SK-N-SH (cell line): ENCODE measurements at regions not wholly inside any gene's neighbourhood (a gene's known extent, or its start where the extent isn't known, plus 50 kb on each side); places are given as distances from the start of the nearest gene placed in this dataset.
"Not testable (repeated sequence)": the region's sequence is repeated elsewhere in the genome, so short reads cannot be mapped to it uniquely, and the experiment has no call there.

ENCODE experiments used
- CTCF ChIA-PET: fragments of 300-600, 350-600 bp; formaldehyde crosslinking; extraction: SDS; loops from one replicate; lab custom pipeline; 2021; lab: Yijun Ruan, JAX
- POLR2A ChIA-PET: fragments of 350-600 bp; sonication (Branson Sonifier 250); formaldehyde crosslinking; extraction: SDS; loops from one replicate; lab custom pipeline; 2020; ENCODE audit warnings: antibody characterized with exemption, inconsistent platforms; lab: Yijun Ruan, JAX
- DNase-seq: peaks from one replicate; pipeline ENCODE4 v3.0.0; 2012
- H2AFZ ChIP-seq: fragments of 200-600 bp; sonication (generic); 2 replicates; pipeline ENCODE4 v1.8.1; 2016; ENCODE audit warnings: antibody characterized with exemption, mild to moderate bottlenecking, low read depth
- H3F3A ChIP-seq: fragments of 200-600 bp; sonication (generic); replicated peaks from 2 replicates; pipeline ENCODE3; 2016; ENCODE audit warnings: antibody characterized with exemption, mild to moderate bottlenecking; ENCODE audit not compliant: insufficient read depth
- H3K27ac ChIP-seq, 2 experiments: fragments of 200-500 bp in 1 of 2; fragments of 200-600 bp in 1 of 2; sonication (Bioruptor generic) in 1 of 2; sonication (generic), shearing (Covaris generic) in 1 of 2; 2 replicates each; pipeline versions ENCODE4 v1.5.1 to v1.6.1; 2014 to 2016; ENCODE audit warnings: low read depth in 2 of 2, inconsistent platforms in 1 of 2, low read length in 1 of 2, mild to moderate bottlenecking in 1 of 2, mixed read lengths in 1 of 2
- H3K27me3 ChIP-seq: fragments of 200-600 bp; sonication (generic), shearing (Covaris generic); 2 replicates; pipeline ENCODE4 v1.6.1; 2016; ENCODE audit warnings: mixed run types; ENCODE audit not compliant: insufficient read depth
- H3K36me3 ChIP-seq, 2 experiments: fragments of 200-500 bp in 1 of 2; fragments of 200-600 bp in 1 of 2; sonication (Bioruptor generic) in 1 of 2; sonication (generic) in 1 of 2; replicated peaks in 1 of 2; 2 replicates each; pipeline versions ENCODE3 to v1.5.1; 2014 to 2016; ENCODE audit warnings: low read length in 1 of 2, mild to moderate bottlenecking in 1 of 2; ENCODE audit not compliant: insufficient read depth in 2 of 2, control insufficient read depth in 1 of 2
- H3K4me1 ChIP-seq, 2 experiments: fragments of 200-500 bp in 1 of 2; fragments of 200-600 bp in 1 of 2; sonication (Bioruptor generic) in 1 of 2; sonication (generic), shearing (Covaris generic) in 1 of 2; 2 replicates each; pipeline versions ENCODE4 v1.5.1 to v1.6.1; 2014 to 2016; ENCODE audit warnings: low read depth in 1 of 2, low read length in 1 of 2, mixed run types in 1 of 2; ENCODE audit not compliant: insufficient read depth in 2 of 2, control insufficient read depth in 1 of 2
- H3K4me2 ChIP-seq: fragments of 200-600 bp; sonication (generic), shearing (Covaris generic); 2 replicates; pipeline ENCODE4 v1.6.1; 2017; ENCODE audit warnings: mixed run types
- H3K4me3 ChIP-seq, 2 experiments: fragments of 200-500 bp in 1 of 2; fragments of 200-600 bp in 1 of 2; sonication (Bioruptor generic) in 1 of 2; sonication (generic), shearing (Covaris generic) in 1 of 2; 2 replicates each; pipeline versions ENCODE4 v1.5.1 to v1.8.1; 2014 to 2016; ENCODE audit warnings: low read depth in 2 of 2, inconsistent platforms in 1 of 2, low read length in 1 of 2, mild to moderate bottlenecking in 1 of 2, mixed read lengths in 1 of 2, moderate library complexity in 1 of 2
- H3K79me2 ChIP-seq: fragments of 200-600 bp; sonication (generic); 2 replicates; pipeline ENCODE4 v1.8.1; 2017; ENCODE audit warnings: mild to moderate bottlenecking; ENCODE audit not compliant: insufficient read depth
- H3K9ac ChIP-seq: fragments of 200-600 bp; sonication (generic); 2 replicates; pipeline ENCODE4 v1.6.1; 2017; ENCODE audit warnings: mixed run types
- H3K9me2 ChIP-seq: fragments of 200-600 bp; sonication (generic); 2 replicates; pipeline ENCODE4 v1.6.1; 2017; ENCODE audit warnings: mixed run types
- H3K9me3 ChIP-seq: fragments of 200-600 bp; sonication (generic); 2 replicates; pipeline ENCODE4 v1.6.1; 2017; ENCODE audit warnings: mixed run types, mild to moderate bottlenecking, moderate library complexity
- H4K20me1 ChIP-seq: fragments of 200-600 bp; sonication (generic); 2 replicates; pipeline ENCODE4 v1.6.1; 2017; ENCODE audit warnings: mild to moderate bottlenecking, mixed run types; ENCODE audit not compliant: insufficient read depth
- CTCF ChIP-seq: fragments of 200-600 bp; sonication (generic); IDR thresholded peaks from 2 replicates; pipeline ENCODE4 v1.6.1; 2017; ENCODE audit warnings: antibody characterized with exemption, mild to moderate bottlenecking, moderate library complexity
- FOXJ3 ChIP-seq: sonication (generic); formaldehyde crosslinking; IDR thresholded peaks from 2 replicates; pipeline ENCODE4 v1.5.1; 2020; ENCODE audit warnings: mild to moderate bottlenecking, missing genetic modification reagents
- GATA2 ChIP-seq: sonication (generic); formaldehyde crosslinking; IDR thresholded peaks from 2 replicates; pipeline ENCODE4 v1.5.0; 2020; ENCODE audit warnings: mild to moderate bottlenecking, missing genetic modification reagents
- JUND ChIP-seq: IDR thresholded peaks from 2 replicates; pipeline ENCODE4 v1.4.0; 2012
- NFIC ChIP-seq: IDR thresholded peaks from 2 replicates; pipeline ENCODE4 v1.4.0; 2012; ENCODE audit warnings: borderline replicate concordance
- RAD21 ChIP-seq: IDR thresholded peaks from 2 replicates; pipeline ENCODE4 v1.6.1; 2012; ENCODE audit warnings: mild to moderate bottlenecking, low read length
- TCF12 ChIP-seq: IDR thresholded peaks from 2 replicates; pipeline ENCODE4 v1.4.0; 2012
- TEAD4 ChIP-seq: IDR thresholded peaks from 2 replicates; pipeline ENCODE4 v1.4.0; 2012; ENCODE audit warnings: mild to moderate bottlenecking, borderline replicate concordance; ENCODE audit not compliant: insufficient read depth
- WGBS: methylation state at CpG from one replicate; pipeline ENCODE4 v1.1.6; 2017; ENCODE audit warnings: low lambda C conversion rate; 5-methylcytosine and 5-hydroxymethylcytosine counted together
- TF ChIP-seq, protein P1 (sequence below): fragments of 150-350 bp; IDR thresholded peaks from 2 replicates; pipeline ENCODE4 v1.6.1; 2017; ENCODE audit warnings: antibody characterized with exemption, low read length, low read depth, borderline replicate concordance
- TF ChIP-seq, protein P2 (sequence below): IDR thresholded peaks from 2 replicates; pipeline ENCODE4 v1.4.0; 2012; ENCODE audit warnings: low read depth, borderline replicate concordance

DNA sequence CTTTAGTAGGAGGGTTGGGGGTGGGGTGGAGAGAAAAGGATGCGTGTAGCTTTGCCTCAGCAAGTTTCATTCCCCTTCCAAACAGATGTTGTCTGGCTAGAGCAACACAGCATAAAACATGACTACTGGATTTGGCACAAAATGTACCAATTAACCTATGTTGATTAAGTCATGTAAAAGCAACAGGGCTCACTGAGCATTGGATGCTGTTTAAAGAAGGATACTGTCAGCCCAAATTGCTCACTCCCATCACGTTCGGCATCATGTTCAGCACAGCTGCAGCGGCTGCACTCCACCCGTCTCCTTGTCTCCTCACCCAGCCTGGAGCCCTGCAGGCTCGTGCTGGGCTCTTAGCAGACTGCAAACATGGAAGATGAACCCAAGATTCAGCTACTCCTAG is 77.5 kb downstream of the DLEU7 start:
- H3K9ac ChIP-seq, result no peak overlapping the region
- CTCF ChIA-PET, result no interaction called here
- no peak for DNase-seq
- no peaks in the 10 kb centered on the region for H3K79me2 ChIP-seq
- H3K4me3 ChIP-seq, result no peak overlapping the region
- 82% methylated on average over 6 of the region's 6 CpGs for WGBS
- no peaks in the 10 kb centered on the region for H3K9me3 ChIP-seq
- H4K20me1 ChIP-seq, result no peaks in the 10 kb centered on the region
- H3K27ac ChIP-seq, result no peak overlapping the region
- no peak overlapping the region for H2AFZ ChIP-seq
- H3K4me2 ChIP-seq, result no peak overlapping the region
- TF ChIP-seq NFIC (no peak), TCF12 (no peak), RAD21 (no peak), FOXJ3 (CRISPR knock-in tag) (no peak), GATA2 (CRISPR knock-in tag) (no peak), JUND (no peak), TEAD4 (no peak)
- TF ChIP-seq, protein P1, sequence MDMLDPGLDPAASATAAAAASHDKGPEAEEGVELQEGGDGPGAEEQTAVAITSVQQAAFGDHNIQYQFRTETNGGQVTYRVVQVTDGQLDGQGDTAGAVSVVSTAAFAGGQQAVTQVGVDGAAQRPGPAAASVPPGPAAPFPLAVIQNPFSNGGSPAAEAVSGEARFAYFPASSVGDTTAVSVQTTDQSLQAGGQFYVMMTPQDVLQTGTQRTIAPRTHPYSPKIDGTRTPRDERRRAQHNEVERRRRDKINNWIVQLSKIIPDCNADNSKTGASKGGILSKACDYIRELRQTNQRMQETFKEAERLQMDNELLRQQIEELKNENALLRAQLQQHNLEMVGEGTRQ, result no peak
- TF ChIP-seq, protein P2, sequence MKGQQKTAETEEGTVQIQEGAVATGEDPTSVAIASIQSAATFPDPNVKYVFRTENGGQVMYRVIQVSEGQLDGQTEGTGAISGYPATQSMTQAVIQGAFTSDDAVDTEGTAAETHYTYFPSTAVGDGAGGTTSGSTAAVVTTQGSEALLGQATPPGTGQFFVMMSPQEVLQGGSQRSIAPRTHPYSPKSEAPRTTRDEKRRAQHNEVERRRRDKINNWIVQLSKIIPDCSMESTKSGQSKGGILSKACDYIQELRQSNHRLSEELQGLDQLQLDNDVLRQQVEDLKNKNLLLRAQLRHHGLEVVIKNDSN, result no peak
- no peaks in the 10 kb centered on the region for H3K36me3 ChIP-seq
- no peaks in the 10 kb centered on the region for H3F3A ChIP-seq
- no peaks in the 10 kb centered on the region for H3K9me2 ChIP-seq
- H3K4me1 ChIP-seq, result no peaks in the 10 kb centered on the region
- H3K27me3 ChIP-seq, result no peaks in the 10 kb centered on the region
- POLR2A ChIA-PET, result no interaction called here

GRCh38 chr13:50766695-50767094 is 76.8 kb downstream of the DLEU7 start:
- H3K27me3 ChIP-seq, result no peaks in the 10 kb centered on the region
- no peak overlapping the region for H3K4me2 ChIP-seq
- H3K9me3 ChIP-seq, result no peaks in the 10 kb centered on the region
- CTCF ChIA-PET, result interaction anchor here (1.2 kb wide), 1 partner anchor 622 kb away, joined by 3 read pairs; no protein-coding TSS in a partner anchor
- H3K4me1 ChIP-seq, result no peaks in the 10 kb centered on the region
- no peaks in the 10 kb centered on the region for H3K9me2 ChIP-seq
- no peaks in the 10 kb centered on the region for H3K36me3 ChIP-seq
- H3K27ac ChIP-seq, result no peak overlapping the region
- TF ChIP-seq TEAD4, result no peak
- TF ChIP-seq CTCF, result no peak
- TF ChIP-seq, all 33 proteins: peak for 0
- no peak overlapping the region for H2AFZ ChIP-seq
- H3F3A ChIP-seq, result no peaks in the 10 kb centered on the region
- H3K9ac ChIP-seq, result no peak overlapping the region
- 33% methylated on average over 3 of the region's 3 CpGs for WGBS
- no peaks in the 10 kb centered on the region for H3K79me2 ChIP-seq
- no peak overlapping the region for H3K4me3 ChIP-seq
- DNase-seq, result no peak
- POLR2A ChIA-PET, result no interaction called here
- no peaks in the 10 kb centered on the region for H4K20me1 ChIP-seq

GRCh38 chr13:50772881-50773280 is 70.6 kb downstream of the DLEU7 start:
- H2AFZ ChIP-seq, POLR2A ChIA-PET, H3K27me3 ChIP-seq, H3K36me3 ChIP-seq, H3K79me2 ChIP-seq, H3K4me3 ChIP-seq, H3F3A ChIP-seq, H3K4me1 ChIP-seq, H3K4me2 ChIP-seq, H3K9me3 ChIP-seq, H4K20me1 ChIP-seq, DNase-seq, H3K27ac ChIP-seq, H3K9ac ChIP-seq, H3K9me2 ChIP-seq: not testable (repeated sequence)
- CTCF ChIA-PET, result interaction anchor here (1.1 kb wide), 1 partner anchor 119 kb away, joined by 3 read pairs; no protein-coding TSS in a partner anchor
- WGBS, result 75% methylated on average over 9 of the region's 9 CpGs
